Thoracic aorta (tissue), 2 donors: ENCODE measurements at regions not wholly inside any gene's neighbourhood (a gene's known extent, or its start where the extent isn't known, plus 50 kb on each side); places are given as distances from the start of the nearest gene placed in this dataset.
"Not testable (repeated sequence)": the region's sequence is repeated elsewhere in the genome, so short reads cannot be mapped to it uniquely, and the experiment has no call there.

Experiments used
- ATAC-seq: fragments of 150-250 bp; one replicate; pipeline ENCODE4 v1.8.0; 2017; ENCODE audit warnings: low read depth; ENCODE audit not compliant: insufficient number of reproducible peaks, low FRiP score
- DNase-seq: peaks from one replicate; pipeline ENCODE4 v3.0.0-alpha.2; 2020; ENCODE audit warnings: low spot score
- H3K27ac ChIP-seq, 2 donors: fragments of 200-600 bp; sonication (generic); 1 replicate in 1 of 2; 2 replicates in 1 of 2; pipeline ENCODE4 v1.5.1; 2016; ENCODE audit warnings: mild to moderate bottlenecking in 2 of 2, moderate library complexity in 2 of 2
- H3K27me3 ChIP-seq: fragments of 200-600 bp; sonication (generic); replicated peaks from 2 replicates; pipeline ENCODE4 v1.6.0; 2016; ENCODE audit warnings: mild to moderate bottlenecking; ENCODE audit not compliant: insufficient read depth
- H3K36me3 ChIP-seq: fragments of 200-600 bp; sonication (generic); one replicate; pipeline ENCODE4 v1.5.1; 2016
- H3K4me1 ChIP-seq, 2 donors: fragments of 200-600 bp; sonication (generic); 1 replicate in 1 of 2; 2 replicates in 1 of 2; pipeline versions ENCODE4 v1.5.1 to v1.6.0; 2016; ENCODE audit warnings: low read depth in 2 of 2, mild to moderate bottlenecking in 1 of 2; ENCODE audit not compliant: control insufficient read depth in 1 of 2
- H3K4me3 ChIP-seq: fragments of 200-600 bp; sonication (generic); 2 replicates; pipeline ENCODE4 v1.5.1; 2016; ENCODE audit warnings: mild to moderate bottlenecking
- H3K9me3 ChIP-seq: fragments of 200-600 bp; sonication (generic); 2 replicates; pipeline ENCODE4 v1.5.1; 2016
- TF ChIP-seq, protein P1 (sequence below): fragments of 200-600 bp; sonication (generic); IDR thresholded peaks from one replicate; pipeline ENCODE4 v1.5.1; 2019; ENCODE audit warnings: antibody characterized with exemption

DNA sequence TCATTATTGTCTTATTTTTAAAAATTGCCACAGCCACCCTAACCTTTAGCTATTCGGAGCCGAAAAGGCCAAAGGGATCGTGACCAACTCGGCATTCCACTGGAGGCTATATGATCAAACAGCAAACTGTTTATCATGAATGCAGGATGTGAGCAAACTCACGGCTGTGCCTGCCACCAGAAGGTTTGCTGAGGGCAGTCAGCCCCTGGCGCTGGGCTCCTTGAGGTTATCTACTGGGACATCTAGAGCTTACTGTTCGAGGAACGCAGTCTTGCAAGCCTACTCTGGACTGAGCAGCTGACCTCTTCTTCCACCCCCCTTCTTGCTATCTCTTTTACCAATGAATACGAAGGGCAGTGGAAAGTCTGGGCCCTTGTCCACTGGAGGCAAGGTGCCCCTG is 231.5 kb upstream of the TARS1 start:
- Histone ChIP-seq H3K4me1 (peaks cover 0 to 11% of the 10 kb centered on the region in 2 donors), H3K27ac (no peak overlapping the region), H3K27me3 (no peaks in the 10 kb centered on the region), H3K9me3 (no peaks in the 10 kb centered on the region), H3K4me3 (no peak overlapping the region), H3K36me3 (no peaks in the 10 kb centered on the region)
- DNase-seq = no peak
- TF ChIP-seq, protein P1, sequence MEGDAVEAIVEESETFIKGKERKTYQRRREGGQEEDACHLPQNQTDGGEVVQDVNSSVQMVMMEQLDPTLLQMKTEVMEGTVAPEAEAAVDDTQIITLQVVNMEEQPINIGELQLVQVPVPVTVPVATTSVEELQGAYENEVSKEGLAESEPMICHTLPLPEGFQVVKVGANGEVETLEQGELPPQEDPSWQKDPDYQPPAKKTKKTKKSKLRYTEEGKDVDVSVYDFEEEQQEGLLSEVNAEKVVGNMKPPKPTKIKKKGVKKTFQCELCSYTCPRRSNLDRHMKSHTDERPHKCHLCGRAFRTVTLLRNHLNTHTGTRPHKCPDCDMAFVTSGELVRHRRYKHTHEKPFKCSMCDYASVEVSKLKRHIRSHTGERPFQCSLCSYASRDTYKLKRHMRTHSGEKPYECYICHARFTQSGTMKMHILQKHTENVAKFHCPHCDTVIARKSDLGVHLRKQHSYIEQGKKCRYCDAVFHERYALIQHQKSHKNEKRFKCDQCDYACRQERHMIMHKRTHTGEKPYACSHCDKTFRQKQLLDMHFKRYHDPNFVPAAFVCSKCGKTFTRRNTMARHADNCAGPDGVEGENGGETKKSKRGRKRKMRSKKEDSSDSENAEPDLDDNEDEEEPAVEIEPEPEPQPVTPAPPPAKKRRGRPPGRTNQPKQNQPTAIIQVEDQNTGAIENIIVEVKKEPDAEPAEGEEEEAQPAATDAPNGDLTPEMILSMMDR = no peak
- no peak for ATAC-seq

- DNase-seq, H3K27me3 ChIP-seq, ATAC-seq, H3K36me3 ChIP-seq, H3K4me3 ChIP-seq, H3K27ac ChIP-seq, H3K9me3 ChIP-seq: not testable (repeated sequence)
- peaks cover 0 to 11% of the 10 kb centered on the region in 2 donors for H3K4me1 ChIP-seq
These were observed 230.5 kb upstream of the TARS1 start for GRCh38 chr5:33210221-33210620.

DNA sequence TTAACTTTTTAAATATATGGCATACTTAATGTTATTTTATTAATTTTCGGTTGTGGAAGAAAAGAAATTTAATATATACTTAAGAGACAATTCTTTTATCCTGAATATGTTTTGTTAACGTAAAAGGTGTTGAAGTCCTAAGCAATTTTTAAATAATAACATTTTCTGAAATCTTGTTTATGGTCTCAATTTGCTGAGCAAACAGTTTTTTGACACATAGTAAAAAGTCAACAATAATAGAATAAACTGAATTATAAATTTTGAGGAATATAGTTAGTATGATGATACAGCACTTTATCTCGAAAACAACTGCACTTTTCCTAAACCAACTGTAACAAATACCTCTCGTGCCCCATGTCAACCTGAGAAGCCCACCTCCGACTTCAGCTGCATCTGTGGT is 229.8 kb upstream of the TARS1 start:
- no peak for DNase-seq
- Histone ChIP-seq H3K27me3 (no peaks in the 10 kb centered on the region), H3K36me3 (no peaks in the 10 kb centered on the region), H3K4me3 (no peak overlapping the region), H3K27ac (no peak overlapping the region), H3K4me1 (peaks cover 0 to 8% of the 10 kb centered on the region in 2 donors), H3K9me3 (no peaks in the 10 kb centered on the region)
- TF ChIP-seq, protein P1 = no peak
- ATAC-seq = no peak

GRCh38 chr5:33212439-33212838 is 228.3 kb upstream of the TARS1 start:
- no peaks in the 10 kb centered on the region for H3K27me3 ChIP-seq
- H3K4me1 ChIP-seq = peaks cover 0 to 8% of the 10 kb centered on the region in 2 donors
- H3K27ac ChIP-seq = no peak overlapping the region
- H3K4me3 ChIP-seq = no peak overlapping the region
- no peaks in the 10 kb centered on the region for H3K9me3 ChIP-seq
- TF ChIP-seq, protein P1 = no peak
- no peak for DNase-seq
- no peaks in the 10 kb centered on the region for H3K36me3 ChIP-seq
- ATAC-seq = no peak

DNA sequence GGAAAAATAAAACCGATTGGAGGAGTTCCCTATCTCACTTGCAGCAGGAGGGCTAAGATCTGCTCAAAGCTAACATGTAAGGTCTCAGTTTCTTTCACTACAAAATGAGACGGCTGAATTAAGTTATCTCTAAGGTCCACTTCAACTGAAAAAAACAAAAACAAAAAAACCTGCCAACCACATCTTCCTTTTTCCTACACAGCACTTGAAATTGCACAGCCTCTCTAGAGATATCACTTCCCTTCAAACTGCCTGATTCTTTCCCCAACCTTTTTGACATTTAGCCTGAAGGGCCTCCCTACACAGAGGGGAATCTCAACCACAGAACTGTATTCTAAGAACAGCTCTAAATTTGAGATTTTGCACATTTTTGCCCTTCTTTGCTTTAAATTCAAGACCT is 227.9 kb upstream of the TARS1 start:
- peaks cover 0 to 8% of the 10 kb centered on the region in 2 donors for H3K4me1 ChIP-seq
- H3K27me3 ChIP-seq = no peaks in the 10 kb centered on the region
- TF ChIP-seq, protein P1 = no peak
- no peak overlapping the region for H3K4me3 ChIP-seq
- no peak for ATAC-seq
- no peaks in the 10 kb centered on the region for H3K9me3 ChIP-seq
- DNase-seq = no peak
- no peak overlapping the region for H3K27ac ChIP-seq
- H3K36me3 ChIP-seq = no peaks in the 10 kb centered on the region

- H3K4me1 ChIP-seq = peaks cover 25 to 40% of the 10 kb centered on the region in 2 donors
- no peaks in the 10 kb centered on the region for H3K36me3 ChIP-seq
- TF ChIP-seq, protein P1 = no peak
- no peaks in the 10 kb centered on the region for H3K27me3 ChIP-seq
- ATAC-seq (no peak), DNase-seq (no peak)
- no peaks in the 10 kb centered on the region for H3K9me3 ChIP-seq
- H3K27ac ChIP-seq = peak overlapping the region; percentile 43 to 58
- no peak overlapping the region for H3K4me3 ChIP-seq
These were observed 217.0 kb upstream of the TARS1 start for GRCh38 chr5:33223563-33224284.
